Neuronal stem cell (in vitro differentiated cells): ENCODE measurements at regions not wholly inside any gene's neighbourhood (a gene's known extent, or its start where the extent isn't known, plus 50 kb on each side); places are given as distances from the start of the nearest gene placed in this dataset.

Source experiments
- DNase-seq: peaks from one replicate; pipeline ENCODE4 v3.0.0-alpha.2; 2013; ENCODE audit warnings: low spot score
- H2AFZ ChIP-seq: one replicate; pipeline ENCODE4 v1.6.1; 2013; ENCODE audit warnings: mild to moderate bottlenecking, low read length, inconsistent platforms
- H2AK5ac ChIP-seq: 2 replicates; pipeline ENCODE4 v1.6.1; 2013; ENCODE audit warnings: low read depth, mild to moderate bottlenecking, inconsistent platforms, low read length, moderate library complexity, mixed read lengths
- H2BK120ac ChIP-seq: 2 replicates; pipeline ENCODE4 v1.6.1; 2013; ENCODE audit warnings: low read depth, mild to moderate bottlenecking, inconsistent platforms, low read length, moderate library complexity, mixed read lengths
- H2BK12ac ChIP-seq: one replicate; pipeline ENCODE4 v1.6.1; 2013; ENCODE audit warnings: low read length, inconsistent platforms
- H2BK15ac ChIP-seq: 2 replicates; pipeline ENCODE4 v1.6.1; 2013; ENCODE audit warnings: mild to moderate bottlenecking, low read length, inconsistent platforms, mixed read lengths
- H2BK5ac ChIP-seq: one replicate; pipeline ENCODE4 v1.6.1; 2013; ENCODE audit warnings: inconsistent platforms, mild to moderate bottlenecking, low read length, moderate library complexity
- H3K14ac ChIP-seq: one replicate; pipeline ENCODE4 v1.6.1; 2013; ENCODE audit warnings: low read length, inconsistent platforms
- H3K18ac ChIP-seq: 2 replicates; pipeline ENCODE4 v1.6.1; 2013; ENCODE audit warnings: low read length, inconsistent platforms
- H3K23ac ChIP-seq: 2 replicates; pipeline ENCODE4 v1.6.1; 2013; ENCODE audit warnings: low read depth, mild to moderate bottlenecking, mixed read lengths, low read length, inconsistent platforms; ENCODE audit not compliant: poor library complexity
- H3K27ac ChIP-seq: replicated peaks from 3 replicates; pipeline ENCODE4 v1.5.1; 2013; ENCODE audit warnings: low read length, inconsistent platforms
- H3K27me3 ChIP-seq, 3 experiments: 2 replicates each; pipeline ENCODE4 v1.6.1; 2013; ENCODE audit warnings: low read length in 3 of 3, mild to moderate bottlenecking in 2 of 3, inconsistent platforms in 1 of 3, low read depth in 1 of 3, mixed read lengths in 1 of 3, moderate library complexity in 1 of 3; ENCODE audit not compliant: control insufficient read depth in 3 of 3, insufficient read depth in 3 of 3
- H3K36me3 ChIP-seq, 2 donors: replicated peaks in 1 of 2; 2 replicates each; pipeline ENCODE4 v1.6.1; 2013; ENCODE audit warnings: low read length in 2 of 2; ENCODE audit not compliant: control insufficient read depth in 2 of 2, insufficient read depth in 2 of 2
- H3K4ac ChIP-seq: 2 replicates; pipeline ENCODE4 v1.6.1; 2013; ENCODE audit warnings: inconsistent platforms, mild to moderate bottlenecking, low read length, moderate library complexity
- H3K4me1 ChIP-seq, 2 donors: 1 replicate in 1 of 2; 2 replicates in 1 of 2; pipeline ENCODE4 v1.6.1; 2013; ENCODE audit warnings: low read length in 2 of 2, low read depth in 1 of 2; ENCODE audit not compliant: control insufficient read depth in 2 of 2, insufficient read depth in 1 of 2
- H3K4me2 ChIP-seq: one replicate; pipeline ENCODE4 v1.6.1; 2013; ENCODE audit warnings: mild to moderate bottlenecking, low read length, inconsistent platforms; ENCODE audit not compliant: insufficient read depth, poor library complexity, severe bottlenecking
- H3K4me3 ChIP-seq, 2 donors: 2 replicates each; pipeline ENCODE4 v1.5.1; 2013; ENCODE audit warnings: low read length in 2 of 2, mild to moderate bottlenecking in 2 of 2, inconsistent platforms in 1 of 2, moderate library complexity in 1 of 2
- H3K79me1 ChIP-seq: one replicate; pipeline ENCODE4 v1.6.1; 2013; ENCODE audit warnings: low read depth, mild to moderate bottlenecking, inconsistent platforms, low read length, moderate library complexity
- H3K9ac ChIP-seq: one replicate; pipeline ENCODE4 v1.6.1; 2013; ENCODE audit warnings: mild to moderate bottlenecking, low read depth, low read length, inconsistent platforms; ENCODE audit not compliant: poor library complexity
- H3K9me3 ChIP-seq, 2 donors: replicated peaks in 1 of 2; 2 replicates each; pipeline versions ENCODE3 to v1.6.1; 2013; ENCODE audit warnings: low read length in 2 of 2, mild to moderate bottlenecking in 2 of 2, inconsistent platforms in 1 of 2, low read depth in 1 of 2, mixed read lengths in 1 of 2, moderate library complexity in 1 of 2; ENCODE audit not compliant: control insufficient read depth in 2 of 2, insufficient read depth in 1 of 2
- H4K8ac ChIP-seq: one replicate; pipeline ENCODE4 v1.6.1; 2013; ENCODE audit warnings: low read depth, mild to moderate bottlenecking, inconsistent platforms, low read length, moderate library complexity
- H4K91ac ChIP-seq: one replicate; pipeline ENCODE4 v1.6.1; 2013; ENCODE audit warnings: low read length, low read depth, mild to moderate bottlenecking, inconsistent platforms; ENCODE audit not compliant: poor library complexity
- WGBS, 2 donors: extraction: QIAGEN DNeasy Blood & Tissue Kit; methylation state at CpG; one replicate each; pipeline ENCODE4 v1.1.7; 2013; ENCODE audit warnings: missing lambda C conversion rate in 2 of 2, mixed read lengths in 1 of 2; ENCODE audit not compliant: insufficient read length in 2 of 2, insufficient replicate concordance in 1 of 2; ENCODE audit errors: extremely low coverage in 2 of 2; 5-methylcytosine and 5-hydroxymethylcytosine counted together

DNA sequence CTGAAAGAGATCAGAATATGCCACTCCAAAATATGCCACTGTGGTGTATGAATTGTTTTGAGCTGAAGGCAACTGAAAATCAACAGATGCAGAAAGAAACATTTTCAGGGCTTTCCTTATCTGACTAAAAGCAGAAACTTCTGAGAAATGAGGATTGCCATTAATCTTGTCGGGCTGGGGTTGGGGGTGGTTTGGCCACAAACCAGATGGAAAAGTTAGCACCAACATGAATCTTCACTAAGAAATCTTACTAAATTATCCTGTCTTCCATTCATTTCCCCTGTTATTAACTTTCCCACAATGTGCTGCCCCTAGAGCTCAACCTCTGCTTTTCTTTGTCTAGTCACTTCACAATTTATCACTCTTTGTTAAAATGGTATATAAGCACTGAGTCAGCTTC is 229.9 kb upstream of the GADL1 start:
- H3K9ac ChIP-seq: no peak overlapping the region
- no peak overlapping the region for H2BK120ac ChIP-seq
- no peak overlapping the region for H2AFZ ChIP-seq
- no peak overlapping the region for H2AK5ac ChIP-seq
- H3K4ac ChIP-seq: no peak overlapping the region
- no peak overlapping the region for H2BK12ac ChIP-seq
- no peaks in the 10 kb centered on the region for H3K36me3 ChIP-seq
- no peak overlapping the region for H3K18ac ChIP-seq
- H3K4me3 ChIP-seq: no peak overlapping the region
- no peak overlapping the region for H4K91ac ChIP-seq
- WGBS, 2 donors: no CpG with 5 or more reads among the region's 1 CpG
- DNase-seq: no peak
- H3K23ac ChIP-seq: no peak overlapping the region
- H3K9me3 ChIP-seq: peaks cover 0 to 3% of the 10 kb centered on the region in 2 donors
- no peak overlapping the region for H4K8ac ChIP-seq
- H2BK15ac ChIP-seq: no peak overlapping the region
- H3K27ac ChIP-seq: no peak overlapping the region
- H3K79me1 ChIP-seq: no peaks in the 10 kb centered on the region
- H2BK5ac ChIP-seq: no peak overlapping the region
- no peak overlapping the region for H3K4me2 ChIP-seq
- no peaks in the 10 kb centered on the region for H3K27me3 ChIP-seq
- H3K4me1 ChIP-seq: peaks cover 0 to 2% of the 10 kb centered on the region in 2 donors
- H3K14ac ChIP-seq: no peak overlapping the region

GRCh38 chr3:31125413-31126020 is 231.1 kb upstream of the GADL1 start:
- H3K4me1 ChIP-seq: peaks cover 0 to 2% of the 10 kb centered on the region in 2 donors
- no peak overlapping the region for H3K14ac ChIP-seq
- H3K27me3 ChIP-seq: no peaks in the 10 kb centered on the region
- no peak overlapping the region for H2AK5ac ChIP-seq
- H2BK120ac ChIP-seq: no peak overlapping the region
- H3K79me1 ChIP-seq: no peaks in the 10 kb centered on the region
- peak; percentile 2 for DNase-seq
- H2BK12ac ChIP-seq: no peak overlapping the region
- H4K8ac ChIP-seq: no peak overlapping the region
- no peak overlapping the region for H3K9ac ChIP-seq
- no peak overlapping the region for H3K23ac ChIP-seq
- no peak overlapping the region for H3K4me2 ChIP-seq
- peak overlapping the region; percentile 35 for H3K27ac ChIP-seq
- whole genome bisulfite sequencing, 2 donors: no CpG with 5 or more reads among the region's 4 CpGs
- H3K9me3 ChIP-seq: peaks cover 0 to 3% of the 10 kb centered on the region in 2 donors
- H3K36me3 ChIP-seq: no peaks in the 10 kb centered on the region
- no peak overlapping the region for H4K91ac ChIP-seq
- no peak overlapping the region for H2AFZ ChIP-seq
- H2BK5ac ChIP-seq: no peak overlapping the region
- H3K4ac ChIP-seq: no peak overlapping the region
- H3K4me3 ChIP-seq: no peak overlapping the region
- no peak overlapping the region for H3K18ac ChIP-seq
- H2BK15ac ChIP-seq: no peak overlapping the region

DNA sequence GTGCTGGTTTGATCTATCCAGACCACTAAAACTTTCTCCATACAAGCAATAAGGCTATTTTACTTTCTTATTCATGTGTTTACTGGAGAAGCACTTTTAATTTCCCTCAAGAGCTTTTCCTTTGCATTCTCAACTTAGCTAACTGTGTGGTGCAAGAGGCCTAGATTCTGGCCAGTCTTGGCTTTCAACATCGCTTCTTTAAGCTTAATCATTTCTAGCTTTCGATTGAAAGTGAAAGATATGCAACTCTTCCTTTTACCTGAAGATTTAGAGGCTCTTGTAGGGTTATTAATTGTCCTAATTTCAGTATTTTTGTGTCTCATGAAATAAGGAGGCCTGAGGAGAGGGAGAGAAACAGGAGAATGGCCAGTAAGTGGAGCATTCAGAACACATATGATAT is 234.8 kb upstream of the GADL1 start:
- no peak overlapping the region for H2BK120ac ChIP-seq
- H3K4me2 ChIP-seq: no peak overlapping the region
- DNase-seq: no peak

DNA sequence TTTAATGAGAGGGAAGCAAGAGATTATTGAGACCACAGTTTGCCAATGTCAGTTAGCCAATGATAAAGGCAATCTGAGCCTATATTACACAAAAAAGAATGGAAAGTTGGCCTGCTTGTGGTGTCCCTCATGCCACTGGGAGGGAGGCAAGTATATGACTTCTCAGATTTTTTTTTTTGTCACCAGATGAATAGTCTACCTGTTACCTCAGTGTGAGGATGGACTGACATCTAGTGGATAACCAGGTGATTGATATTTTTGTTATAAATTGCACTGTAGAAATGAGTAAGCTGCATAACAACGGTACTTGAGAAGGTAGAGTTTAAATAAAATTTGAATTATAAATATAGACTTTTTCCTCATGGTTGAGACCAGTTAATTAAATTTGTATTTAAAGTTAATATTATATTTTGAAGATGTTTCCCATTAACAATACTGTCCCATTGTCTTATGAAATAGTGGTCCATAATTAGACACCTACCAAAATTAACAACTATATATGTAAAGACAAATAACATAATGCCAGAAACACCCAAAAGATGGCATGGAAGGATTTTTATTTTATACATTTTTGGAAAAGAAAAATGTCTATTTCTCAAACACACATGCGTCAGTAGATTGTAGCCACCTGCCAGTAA is 237.8 kb upstream of the GADL1 start:
- no peaks in the 10 kb centered on the region for H3K4me1 ChIP-seq
- H2BK12ac ChIP-seq: no peak overlapping the region
- no peak overlapping the region for H3K23ac ChIP-seq
- H4K8ac ChIP-seq: no peak overlapping the region
- no peak overlapping the region for H3K4me3 ChIP-seq
- H2AFZ ChIP-seq: no peak overlapping the region
- no peaks in the 10 kb centered on the region for H3K36me3 ChIP-seq
- H3K14ac ChIP-seq: no peak overlapping the region
- no peak overlapping the region for H4K91ac ChIP-seq
- no CpG with 5 or more reads among the region's 2 CpGs for WGBS, 2 donors
- H3K27ac ChIP-seq: no peak overlapping the region
- H2BK5ac ChIP-seq: no peak overlapping the region
- H3K18ac ChIP-seq: no peak overlapping the region
- no peak overlapping the region for H3K4me2 ChIP-seq
- H3K9me3 ChIP-seq: no peaks in the 10 kb centered on the region
- H2BK15ac ChIP-seq: no peak overlapping the region
- H2BK120ac ChIP-seq: no peak overlapping the region
- no peak overlapping the region for H2AK5ac ChIP-seq
- H3K9ac ChIP-seq: no peak overlapping the region
- no peaks in the 10 kb centered on the region for H3K79me1 ChIP-seq
- DNase-seq: peak; percentile 15
- H3K4ac ChIP-seq: no peak overlapping the region
- H3K27me3 ChIP-seq: no peaks in the 10 kb centered on the region

More for the DNA sequence above, 234.8 kb upstream of the GADL1 start:
- no peak overlapping the region for H3K14ac ChIP-seq
- H3K4me1 ChIP-seq: peaks cover 0 to 2% of the 10 kb centered on the region in 2 donors
- no peaks in the 10 kb centered on the region for H3K79me1 ChIP-seq
- H2BK12ac ChIP-seq: no peak overlapping the region
- no peak overlapping the region for H3K18ac ChIP-seq
- no peak overlapping the region for H2AK5ac ChIP-seq
- no peaks in the 10 kb centered on the region for H3K27me3 ChIP-seq
- H3K4me3 ChIP-seq: no peak overlapping the region
- H4K8ac ChIP-seq: no peak overlapping the region
- no peak overlapping the region for H2BK5ac ChIP-seq
- no peak overlapping the region for H3K27ac ChIP-seq
- H2AFZ ChIP-seq: no peak overlapping the region
- H3K36me3 ChIP-seq: no peaks in the 10 kb centered on the region
- peaks cover 0 to 3% of the 10 kb centered on the region in 2 donors for H3K9me3 ChIP-seq
- no peak overlapping the region for H4K91ac ChIP-seq
- no peak overlapping the region for H3K4ac ChIP-seq
- H3K9ac ChIP-seq: no peak overlapping the region
- no CpG with 5 or more reads among the region's 2 CpGs for WGBS, 2 donors
- H3K23ac ChIP-seq: no peak overlapping the region
- no peak overlapping the region for H2BK15ac ChIP-seq
